Endothelial cell (in vitro differentiated cells): ENCODE measurements at regions not wholly inside any gene's neighbourhood (a gene's known extent, or its start where the extent isn't known, plus 50 kb on each side); places are given as distances from the start of the nearest gene placed in this dataset.

Experiments used
- DNase-seq: peaks from one replicate; pipeline ENCODE4 v3.0.0; 2021; ENCODE audit warnings: low spot score
- H3K27ac Mint-ChIP-seq: one replicate; pipeline ENCODE4 v1.8.0; 2021; ENCODE audit warnings: mixed read lengths, inconsistent platforms; ENCODE audit not compliant: unreplicated experiment
- H3K27me3 Mint-ChIP-seq: one replicate; pipeline ENCODE4 v1.8.0; 2021; ENCODE audit warnings: mild to moderate bottlenecking, moderate library complexity, mixed read lengths, inconsistent platforms; ENCODE audit not compliant: unreplicated experiment
- H3K36me3 Mint-ChIP-seq: one replicate; pipeline ENCODE4 v1.8.0; 2021; ENCODE audit warnings: mild to moderate bottlenecking, low read depth, mixed read lengths, inconsistent platforms; ENCODE audit not compliant: unreplicated experiment
- H3K4me1 Mint-ChIP-seq: one replicate; pipeline ENCODE4 v1.8.0; 2021; ENCODE audit warnings: mild to moderate bottlenecking, mixed read lengths, inconsistent platforms; ENCODE audit not compliant: unreplicated experiment
- H3K4me3 Mint-ChIP-seq: one replicate; pipeline ENCODE4 v1.8.0; 2021; ENCODE audit warnings: mild to moderate bottlenecking, mixed read lengths, inconsistent platforms; ENCODE audit not compliant: unreplicated experiment
- H3K9me3 Mint-ChIP-seq: one replicate; pipeline ENCODE4 v1.8.0; 2021; ENCODE audit warnings: mixed read lengths, inconsistent platforms; ENCODE audit not compliant: unreplicated experiment
- CTCF ChIP-seq: fragments of 200-600 bp; sonication (generic); IDR thresholded peaks from one replicate; pipeline ENCODE4 v1.5.0; 2021; ENCODE audit warnings: antibody characterized with exemption; ENCODE audit not compliant: unreplicated experiment

DNA sequence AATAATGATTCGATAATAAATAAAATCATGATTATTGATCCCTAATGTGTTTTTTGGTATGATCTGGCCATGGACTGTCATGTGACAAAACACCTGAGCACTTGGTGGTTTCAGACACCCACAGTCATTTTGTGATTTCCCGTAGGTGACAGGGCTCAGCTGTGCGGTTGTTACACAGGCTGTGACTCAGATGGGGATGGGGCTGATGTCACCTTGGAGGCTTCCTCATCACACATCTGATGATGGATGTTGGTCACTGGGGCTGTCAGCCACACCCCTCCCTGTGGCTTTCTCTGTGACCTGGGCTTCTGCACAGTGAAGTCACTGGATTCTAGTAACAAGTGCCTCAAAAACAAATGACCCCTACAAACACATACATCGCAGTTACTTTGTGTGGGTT, 995.1 kb downstream of the BRD1 start:
- TF ChIP-seq CTCF: no peak
- H3K27me3 Mint-ChIP-seq: peaks cover 4% of the 10 kb centered on the region
- no peak for DNase-seq
- no peaks in the 10 kb centered on the region for H3K4me1 Mint-ChIP-seq
- no peak overlapping the region for H3K27ac Mint-ChIP-seq
- no peaks in the 10 kb centered on the region for H3K36me3 Mint-ChIP-seq
- no peak overlapping the region for H3K4me3 Mint-ChIP-seq
- no peaks in the 10 kb centered on the region for H3K9me3 Mint-ChIP-seq

GRCh38 chr22:48829908-48830307, 997.8 kb downstream of the BRD1 start:
- H3K36me3 Mint-ChIP-seq: no peaks in the 10 kb centered on the region
- DNase-seq: no peak
- peaks cover 3% of the 10 kb centered on the region for H3K27me3 Mint-ChIP-seq
- no peak overlapping the region for H3K4me3 Mint-ChIP-seq
- H3K9me3 Mint-ChIP-seq: no peaks in the 10 kb centered on the region
- no peak for TF ChIP-seq CTCF
- no peaks in the 10 kb centered on the region for H3K4me1 Mint-ChIP-seq
- no peak overlapping the region for H3K27ac Mint-ChIP-seq

GRCh38 chr22:48828688-48829087, 999.0 kb downstream of the BRD1 start:
- Mint-ChIP-seq H3K4me3 (no peak overlapping the region), H3K36me3 (no peaks in the 10 kb centered on the region), H3K4me1 (no peaks in the 10 kb centered on the region), H3K27ac (no peak overlapping the region), H3K9me3 (no peaks in the 10 kb centered on the region), H3K27me3 (peaks cover 3% of the 10 kb centered on the region)
- no peak for TF ChIP-seq CTCF
- no peak for DNase-seq

DNA sequence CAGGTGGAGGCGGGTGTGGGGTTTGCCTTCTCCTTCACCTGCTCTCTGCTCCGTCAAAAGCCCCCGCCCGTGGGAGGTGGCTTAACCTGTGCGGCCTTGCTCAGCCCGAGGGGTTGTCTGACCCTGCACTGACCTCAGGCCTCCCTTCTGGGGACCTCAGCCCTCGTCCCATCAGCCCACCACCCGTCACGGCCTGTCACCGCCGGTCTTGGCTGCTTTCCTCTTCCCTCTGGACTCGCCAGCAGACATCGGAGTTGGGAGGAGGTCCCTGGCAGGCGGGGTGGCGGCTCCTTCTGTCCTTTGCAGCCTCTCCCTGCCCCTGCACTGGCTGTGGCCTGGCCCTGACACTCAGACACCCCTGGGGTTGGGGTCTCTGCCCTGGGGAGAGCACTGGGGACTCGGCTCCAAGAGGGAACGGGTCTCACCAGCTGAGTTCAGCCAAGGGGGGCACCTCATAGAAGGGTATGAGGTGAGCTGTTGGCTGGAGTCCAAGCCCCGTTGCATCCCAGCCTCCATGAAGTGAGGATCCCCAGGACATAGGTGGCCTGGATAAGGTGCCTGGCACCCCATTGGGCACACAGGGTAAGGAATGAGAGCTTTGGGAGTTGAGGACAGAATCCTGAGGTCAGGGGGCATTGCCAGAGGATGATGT, 999.6 kb downstream of the BRD1 start:
- Mint-ChIP-seq H3K4me3 (no peak overlapping the region), H3K9me3 (no peaks in the 10 kb centered on the region), H3K36me3 (no peaks in the 10 kb centered on the region), H3K27ac (no peak overlapping the region), H3K27me3 (peaks cover 3% of the 10 kb centered on the region), H3K4me1 (no peaks in the 10 kb centered on the region)
- no peak for TF ChIP-seq CTCF
- no peak for DNase-seq

GRCh38 chr22:48827268-48827846, 1000.3 kb downstream of the BRD1 start:
- Mint-ChIP-seq H3K4me1 (no peaks in the 10 kb centered on the region), H3K27me3 (peaks cover 3% of the 10 kb centered on the region), H3K4me3 (no peak overlapping the region), H3K36me3 (no peaks in the 10 kb centered on the region), H3K27ac (no peak overlapping the region), H3K9me3 (no peaks in the 10 kb centered on the region)
- DNase-seq: no peak
- TF ChIP-seq CTCF: no peak
